HepG2 (cell line): ENCODE measurements at regions not wholly inside any gene's neighbourhood (a gene's known extent, or its start where the extent isn't known, plus 50 kb on each side); places are given as distances from the start of the nearest gene placed in this dataset.

ENCODE experiments used
- ATAC-seq: fragments of 200-7000 bp; cut with Tn5 transposase; 3 replicates; pipeline ENCODE4 v1.9.1; 2020; ENCODE audit warnings: mild to moderate bottlenecking, moderate library complexity
- BruUV-seq: library from RNA; stranded (reverse); fragments of 400-500 nt; replicated peaks from 2 replicates; lab custom pipeline; 2021; lab: Mats Ljungman, UMichigan
- CTCF ChIA-PET: fragments of 300-600 bp; formaldehyde crosslinking; extraction: SDS; loops from one replicate; lab custom pipeline; 2021; ENCODE audit warnings: low total read pairs, inconsistent platforms, low intra/inter-chr PET ratio; lab: Yijun Ruan, JAX
- POLR2A ChIA-PET: fragments of 350-600 bp; sonication (Branson Sonifier 250); formaldehyde crosslinking; loops from one replicate; lab custom pipeline; 2020; ENCODE audit warnings: antibody characterized with exemption, inconsistent platforms; lab: Yijun Ruan, JAX
- DNase-seq: peaks from one replicate; pipeline ENCODE4 v3.0.0-alpha.2; 2015; ENCODE audit warnings: low spot score
- FAIRE-seq: peaks from 3 replicates; lab custom pipeline; 2011; peaks lifted over from hg19 to GRCh38; lab: Jason Lieb, UNC
- H2AFZ ChIP-seq: one replicate; pipeline ENCODE4 v1.6.1; 2011; ENCODE audit warnings: low read length, inconsistent platforms
- H3K27ac ChIP-seq: fragments of 300-600 bp; 3 replicates; pipeline ENCODE4 v1.8.0; 2011; ENCODE audit warnings: mixed run types, mild to moderate bottlenecking, mixed read lengths, low read length, inconsistent platforms; ENCODE audit not compliant: insufficient read depth; ENCODE audit errors: extremely low read length
- H3K27me3 ChIP-seq, 2 experiments: fragments of 200-600 bp in 1 of 2; 2 replicates in 1 of 2; 3 replicates in 1 of 2; pipeline versions ENCODE4 v1.6.0 to v1.8.0; 2011; ENCODE audit warnings: low read length in 2 of 2, mild to moderate bottlenecking in 2 of 2, moderate library complexity in 2 of 2, inconsistent platforms in 1 of 2; ENCODE audit not compliant: insufficient read depth in 2 of 2, control insufficient read depth in 1 of 2
- H3K36me3 ChIP-seq, 2 experiments: fragments of 200-600 bp in 1 of 2; replicated peaks in 1 of 2; 2 replicates in 1 of 2; 3 replicates in 1 of 2; pipeline versions ENCODE4 v1.5.1 to v1.8.0; 2011; ENCODE audit warnings: low read length in 2 of 2, inconsistent platforms in 1 of 2; ENCODE audit not compliant: insufficient read depth in 2 of 2, control insufficient read depth in 1 of 2
- H3K4me1 ChIP-seq: 2 replicates; pipeline ENCODE4 v1.5.1; 2012; ENCODE audit warnings: low read length, inconsistent platforms; ENCODE audit not compliant: insufficient read depth
- H3K4me2 ChIP-seq: 2 replicates; pipeline ENCODE4 v1.6.0; 2011; ENCODE audit warnings: low read depth, low read length, inconsistent platforms
- H3K4me3 ChIP-seq, 3 experiments: fragments of 200-600 bp in 1 of 3; sonication (generic), shearing (Covaris generic) in 1 of 3; replicated peaks in 1 of 3; 2 replicates each; pipeline ENCODE4 v1.5.1; 2011 to 2016; ENCODE audit warnings: low read length in 3 of 3, inconsistent platforms in 2 of 3, low read depth in 2 of 3, mild to moderate bottlenecking in 2 of 3, control low read depth in 1 of 3, mixed read lengths in 1 of 3; ENCODE audit not compliant: insufficient read depth in 1 of 3
- H3K79me2 ChIP-seq: one replicate; pipeline ENCODE4 v1.6.1; 2011; ENCODE audit warnings: low read length, inconsistent platforms; ENCODE audit not compliant: insufficient read depth
- H3K9ac ChIP-seq: 2 replicates; pipeline ENCODE4 v1.6.0; 2011; ENCODE audit warnings: mild to moderate bottlenecking, low read depth, low read length, inconsistent platforms; ENCODE audit not compliant: insufficient read depth
- H3K9me3 ChIP-seq: 2 replicates; pipeline ENCODE4 v1.5.1; 2012; ENCODE audit warnings: mild to moderate bottlenecking, low read length
- H4K20me1 ChIP-seq: 2 replicates; pipeline ENCODE4 v1.6.0; 2011; ENCODE audit warnings: inconsistent platforms, mild to moderate bottlenecking, low read length, moderate library complexity; ENCODE audit not compliant: insufficient read depth
- GLI4 ChIP-seq: sonication (generic); formaldehyde crosslinking; IDR thresholded peaks from 2 replicates; pipeline ENCODE4 v1.5.1; 2020; ENCODE audit warnings: missing genetic modification reagents, mild to moderate bottlenecking, moderate library complexity, borderline replicate concordance
- HES4 ChIP-seq: sonication (generic); formaldehyde crosslinking; IDR thresholded peaks from 2 replicates; pipeline ENCODE4 v1.9.0; 2021; ENCODE audit warnings: mild to moderate bottlenecking, missing genetic modification reagents, borderline replicate concordance
- KLF11 ChIP-seq: IDR thresholded peaks from 2 replicates; pipeline ENCODE4 v1.6.1; 2016; ENCODE audit warnings: missing compliant biosample characterization
- MAF1 ChIP-seq: sonication (generic); formaldehyde crosslinking; IDR thresholded peaks from 2 replicates; pipeline ENCODE4 v1.5.0; 2020; ENCODE audit warnings: missing genetic modification reagents, borderline replicate concordance
- RFXAP ChIP-seq: sonication (generic); formaldehyde crosslinking; IDR thresholded peaks from 2 replicates; pipeline ENCODE4 v1.4.0; 2020; ENCODE audit warnings: missing genetic modification reagents, borderline replicate concordance
- SAP130 ChIP-seq: IDR thresholded peaks from 2 replicates; pipeline ENCODE4 v1.6.1; 2016; ENCODE audit warnings: low read depth
- SYNCRIP ChIP-seq: fragments of 200-400 bp; formaldehyde crosslinking; IDR thresholded peaks from 2 replicates; pipeline ENCODE4 v1.6.1; 2018; ENCODE audit warnings: mild to moderate bottlenecking, low read depth, low read length; ENCODE audit not compliant: insufficient read depth
- TEAD2 ChIP-seq: sonication (generic); formaldehyde crosslinking; IDR thresholded peaks from 2 replicates; pipeline ENCODE4 v1.9.0; 2021; ENCODE audit warnings: missing genetic modification reagents
- ZNF224 ChIP-seq: sonication (generic); formaldehyde crosslinking; IDR thresholded peaks from 2 replicates; pipeline ENCODE4 v1.5.0; 2020; ENCODE audit warnings: mild to moderate bottlenecking, missing genetic modification reagents
- ZNF350 ChIP-seq: sonication (generic); formaldehyde crosslinking; IDR thresholded peaks from 2 replicates; pipeline ENCODE4 v1.4.0; 2020; ENCODE audit warnings: mild to moderate bottlenecking, low read depth, missing genetic modification reagents, borderline replicate concordance
- ZNF737 ChIP-seq: sonication (generic); formaldehyde crosslinking; IDR thresholded peaks from 2 replicates; pipeline ENCODE4 v1.5.0; 2020; ENCODE audit warnings: missing genetic modification reagents, mild to moderate bottlenecking, borderline replicate concordance
- ZNF740 ChIP-seq: sonication (generic); formaldehyde crosslinking; IDR thresholded peaks from 2 replicates; pipeline ENCODE4 v1.4.0; 2020; ENCODE audit warnings: missing genetic modification reagents
- ZSCAN20 ChIP-seq: sonication (generic); formaldehyde crosslinking; IDR thresholded peaks from 2 replicates; pipeline ENCODE4 v1.4.0; 2020; ENCODE audit warnings: missing genetic modification reagents, mild to moderate bottlenecking, borderline replicate concordance
- WGBS: methylation state at CpG from one replicate; pipeline ENCODE4 v1.1.6; 2017; ENCODE audit warnings: low lambda C conversion rate; 5-methylcytosine and 5-hydroxymethylcytosine counted together
- in situ Hi-C: cut with HindIII; loops from 2 replicates; pipeline ENCODE4 v1.10.0; 2017; ENCODE audit warnings: low pct_unique_long_range_greater_than_20kb; ENCODE audit not compliant: extremely low pct_ligation_motif_present
- intact Hi-C: fragments of 100-400 bp; cut with micrococcal nuclease; formaldehyde crosslinking; loops from one replicate; pipeline ENCODE4 v1.10.0; 2022; ENCODE audit not compliant: unreplicated experiment
- TF ChIP-seq, protein P1 (sequence below): sonication (generic); formaldehyde crosslinking; IDR thresholded peaks from 2 replicates; pipeline ENCODE4 v1.4.0; 2020; ENCODE audit warnings: low read depth, mild to moderate bottlenecking, missing genetic modification reagents

DNA sequence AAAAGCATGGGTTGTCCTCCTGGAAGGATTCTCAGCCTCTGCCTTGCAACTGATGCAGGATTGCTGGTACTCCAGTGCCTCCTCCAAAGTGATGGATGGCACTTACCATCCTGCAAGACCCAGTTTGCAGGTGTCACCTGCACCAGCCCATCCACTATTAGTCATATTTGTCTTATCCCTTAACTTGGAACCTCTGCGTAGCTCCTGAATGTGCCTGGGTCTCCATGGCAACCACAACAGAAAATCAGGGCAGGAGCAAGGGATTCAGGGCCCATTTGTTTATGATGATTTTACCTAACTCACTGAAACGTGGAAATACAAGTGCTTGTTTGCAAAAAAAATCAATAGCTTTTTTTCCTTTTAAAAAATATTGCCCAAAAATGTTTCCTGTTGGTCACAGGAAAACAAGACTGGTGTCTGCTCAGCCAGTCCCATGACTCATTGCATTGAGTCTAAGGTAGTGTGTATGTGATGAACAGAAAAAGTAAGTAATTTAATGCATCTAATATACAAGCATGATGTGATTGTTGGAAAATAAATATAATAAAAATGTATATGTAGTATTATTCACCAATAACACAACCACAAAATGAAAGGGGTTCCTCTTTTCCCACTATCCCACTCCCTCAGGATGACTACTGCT, 1196.3 kb upstream of the TMEM132C start:
- intact Hi-C loops (no loop called here), in situ Hi-C loops (no loop called here)
- H4K20me1 ChIP-seq = no peaks in the 10 kb centered on the region
- no peaks in the 10 kb centered on the region for H3K79me2 ChIP-seq
- H3K4me1 ChIP-seq = no peaks in the 10 kb centered on the region
- H3K9me3 ChIP-seq = no peaks in the 10 kb centered on the region
- WGBS = 0% methylated on average over 2 of the region's 2 CpGs
- no peak for FAIRE-seq
- no peaks in the 10 kb centered on the region for H3K27me3 ChIP-seq
- BruUV-seq = no TSS peak
- no peak overlapping the region for H3K4me3 ChIP-seq
- TF ChIP-seq RFXAP (CRISPR knock-in tag) (no peak), ZNF350 (CRISPR knock-in tag) (no peak), TEAD2 (CRISPR knock-in tag) (no peak), SYNCRIP (no peak), ZSCAN20 (CRISPR knock-in tag) (no peak), ZNF737 (CRISPR knock-in tag) (no peak), GLI4 (no peak), MAF1 (no peak), ZNF224 (CRISPR knock-in tag) (no peak), ZNF740 (no peak), SAP130 (CRISPR knock-in tag) (no peak), KLF11 (CRISPR knock-in tag) (no peak), HES4 (no peak)
- TF ChIP-seq, protein P1, sequence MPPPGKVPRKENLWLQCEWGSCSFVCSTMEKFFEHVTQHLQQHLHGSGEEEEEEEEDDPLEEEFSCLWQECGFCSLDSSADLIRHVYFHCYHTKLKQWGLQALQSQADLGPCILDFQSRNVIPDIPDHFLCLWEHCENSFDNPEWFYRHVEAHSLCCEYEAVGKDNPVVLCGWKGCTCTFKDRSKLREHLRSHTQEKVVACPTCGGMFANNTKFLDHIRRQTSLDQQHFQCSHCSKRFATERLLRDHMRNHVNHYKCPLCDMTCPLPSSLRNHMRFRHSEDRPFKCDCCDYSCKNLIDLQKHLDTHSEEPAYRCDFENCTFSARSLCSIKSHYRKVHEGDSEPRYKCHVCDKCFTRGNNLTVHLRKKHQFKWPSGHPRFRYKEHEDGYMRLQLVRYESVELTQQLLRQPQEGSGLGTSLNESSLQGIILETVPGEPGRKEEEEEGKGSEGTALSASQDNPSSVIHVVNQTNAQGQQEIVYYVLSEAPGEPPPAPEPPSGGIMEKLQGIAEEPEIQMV (CRISPR knock-in tag) = no peak
- TF ChIP-seq, all 625 proteins: peak for 0
- POLR2A ChIA-PET = no interaction called here
- no peak overlapping the region for H3K27ac ChIP-seq
- H3K4me2 ChIP-seq = no peak overlapping the region
- CTCF ChIA-PET = no interaction called here
- no peak for ATAC-seq
- no peaks in the 10 kb centered on the region for H3K36me3 ChIP-seq
- no peak for DNase-seq
- H3K9ac ChIP-seq = no peak overlapping the region
- no peak overlapping the region for H2AFZ ChIP-seq
